NOMO-1 (cell line): ENCODE measurements at regions not wholly inside any gene's neighbourhood (a gene's known extent, or its start where the extent isn't known, plus 50 kb on each side); places are given as distances from the start of the nearest gene placed in this dataset.

ENCODE experiments used
- DNase-seq, 2 experiments: peaks; one replicate each; lab custom pipeline; 2025; ENCODE audit not compliant: unreplicated experiment in 2 of 2; lab: John Stamatoyannopoulos, UW

GRCh38 chr1:212525479-212526110 lies 83.0 kb upstream of the ATF3 start:
- peak in 1 of 2 experiments; percentile 14 for DNase-seq

GRCh38 chr1:212526111-212526491 lies 82.5 kb upstream of the ATF3 start:
- no peak for DNase-seq

- DNase-seq = no peak
These were observed 80.1 kb upstream of the ATF3 start for GRCh38 chr1:212528501-212528900.

- no peak for DNase-seq
These were observed 79.3 kb upstream of the ATF3 start for GRCh38 chr1:212529211-212529741.

GRCh38 chr1:212531267-212531666 lies 77.3 kb upstream of the ATF3 start:
- DNase-seq = no peak

GRCh38 chr1:212531796-212532195 lies 76.8 kb upstream of the ATF3 start:
- no peak for DNase-seq

GRCh38 chr1:212532469-212533147 lies 76.0 kb upstream of the ATF3 start:
- no peak for DNase-seq

- no peak for DNase-seq
These were observed 75.4 kb upstream of the ATF3 start for GRCh38 chr1:212533148-212533517.

- DNase-seq = no peak
These were observed 72.0 kb upstream of the ATF3 start for GRCh38 chr1:212536586-212536985.

- DNase-seq = no peak
These were observed 71.0 kb upstream of the ATF3 start for GRCh38 chr1:212537610-212538009.

GRCh38 chr1:212539737-212540430 lies 68.7 kb upstream of the ATF3 start:
- DNase-seq = no peak

GRCh38 chr1:212542761-212543187 lies 65.8 kb upstream of the ATF3 start:
- DNase-seq = peak; percentile 83 to 95

GRCh38 chr1:212544110-212544509 lies 64.5 kb upstream of the ATF3 start:
- DNase-seq = no peak

GRCh38 chr1:212545941-212546635 lies 62.5 kb upstream of the ATF3 start:
- DNase-seq = peak; percentile 23 to 62

- no peak for DNase-seq
These were observed 59.0 kb upstream of the ATF3 start for GRCh38 chr1:212549503-212550017.

- DNase-seq = no peak
These were observed 56.6 kb upstream of the ATF3 start for GRCh38 chr1:212551929-212552328.

GRCh38 chr1:212553676-212554075 lies 54.9 kb upstream of the ATF3 start:
- no peak for DNase-seq

- DNase-seq = no peak
These were observed 54.2 kb upstream of the ATF3 start for GRCh38 chr1:212554401-212554800.

GRCh38 chr1:212555426-212555825 lies 53.1 kb upstream of the ATF3 start:
- DNase-seq = no peak

- DNase-seq = no peak
These were observed 51.6 kb upstream of the ATF3 start for GRCh38 chr1:212556822-212557549.
